Liver (tissue), 8 donors: ENCODE measurements at regions not wholly inside any gene's neighbourhood (a gene's known extent, or its start where the extent isn't known, plus 50 kb on each side); places are given as distances from the start of the nearest gene placed in this dataset.

Experiments
- DNase-seq: peaks from one replicate; pipeline ENCODE4 v3.0.0-alpha.2; 2017; ENCODE audit warnings: low spot score
- H3K27ac ChIP-seq, 2 donors: one replicate each; pipeline ENCODE4 v1.7.0; 2013; ENCODE audit warnings: inconsistent platforms in 2 of 2, low read length in 2 of 2, control low read depth in 1 of 2, low read depth in 1 of 2, mild to moderate bottlenecking in 1 of 2
- H3K27me3 ChIP-seq, 4 donors: one replicate each; pipeline versions ENCODE4 v1.6.1 to v1.7.0; 2013; ENCODE audit warnings: low read length in 3 of 4, inconsistent platforms in 1 of 4, mild to moderate bottlenecking in 1 of 4, moderate library complexity in 1 of 4; ENCODE audit not compliant: control insufficient read depth in 4 of 4, insufficient read depth in 4 of 4
- H3K36me3 ChIP-seq, 4 donors: one replicate each; pipeline versions ENCODE4 v1.6.1 to v1.7.0; 2013; ENCODE audit warnings: low read length in 3 of 4, mild to moderate bottlenecking in 3 of 4, low read depth in 1 of 4, moderate library complexity in 1 of 4; ENCODE audit not compliant: control insufficient read depth in 4 of 4, insufficient read depth in 3 of 4
- H3K4me1 ChIP-seq, 4 donors: one replicate each; pipeline versions ENCODE4 v1.6.1 to v1.7.0; 2013; ENCODE audit warnings: low read length in 3 of 4, mild to moderate bottlenecking in 3 of 4, moderate library complexity in 1 of 4; ENCODE audit not compliant: control insufficient read depth in 4 of 4, insufficient read depth in 4 of 4
- H3K4me3 ChIP-seq, 3 donors: one replicate each; pipeline versions ENCODE4 v1.6.1 to v1.7.0; 2013; ENCODE audit warnings: low read length in 3 of 3, control low read depth in 1 of 3, low read depth in 1 of 3, mild to moderate bottlenecking in 1 of 3
- H3K9ac ChIP-seq, 2 donors: one replicate each; pipeline ENCODE4 v1.7.0; 2013; ENCODE audit warnings: low read length in 2 of 2, mild to moderate bottlenecking in 2 of 2, moderate library complexity in 2 of 2, control low read depth in 1 of 2, low read depth in 1 of 2
- H3K9me3 ChIP-seq, 4 donors: one replicate each; pipeline versions ENCODE4 v1.6.1 to v1.7.0; 2013; ENCODE audit warnings: low read length in 3 of 4; ENCODE audit not compliant: control insufficient read depth in 4 of 4
- EGR1 ChIP-seq, 2 donors: IDR thresholded peaks; 2 replicates each; pipeline ENCODE4 v1.6.1; 2016 to 2018; ENCODE audit warnings: antibody characterized with exemption in 2 of 2, low read depth in 2 of 2
- FOXA2 ChIP-seq: IDR thresholded peaks from 2 replicates; pipeline ENCODE4 v1.6.1; 2016; ENCODE audit warnings: antibody characterized with exemption
- GABPA ChIP-seq, 2 donors: IDR thresholded peaks in 1 of 2; conservative IDR thresholded peaks in 1 of 2; 2 replicates each; pipeline ENCODE4 v1.6.1; 2016; ENCODE audit warnings: antibody characterized with exemption in 2 of 2, mild to moderate bottlenecking in 1 of 2, moderate library complexity in 1 of 2
- HNF4G ChIP-seq: IDR thresholded peaks from 2 replicates; pipeline ENCODE4 v1.6.1; 2016; ENCODE audit warnings: antibody characterized with exemption
- JUND ChIP-seq, 2 donors: IDR thresholded peaks; 2 replicates each; pipeline ENCODE4 v1.6.1; 2016; ENCODE audit warnings: antibody characterized with exemption in 2 of 2
- NR2F2 ChIP-seq: IDR thresholded peaks from 2 replicates; pipeline ENCODE4 v1.6.1; 2016; ENCODE audit warnings: antibody characterized with exemption
- RAD21 ChIP-seq, 2 donors: IDR thresholded peaks; 2 replicates each; pipeline ENCODE4 v1.6.1; 2016; ENCODE audit warnings: antibody characterized with exemption in 2 of 2, mild to moderate bottlenecking in 2 of 2
- RXRA ChIP-seq, 2 donors: IDR thresholded peaks; 2 replicates each; pipeline ENCODE4 v1.6.1; 2017 to 2018; ENCODE audit warnings: antibody characterized with exemption in 2 of 2, mild to moderate bottlenecking in 1 of 2
- TAF1 ChIP-seq: conservative IDR thresholded peaks from 2 replicates; pipeline ENCODE4 v1.6.1; 2016; ENCODE audit warnings: antibody characterized with exemption, mild to moderate bottlenecking
- YY1 ChIP-seq: IDR thresholded peaks from 2 replicates; pipeline ENCODE4 v1.6.1; 2016; ENCODE audit warnings: antibody characterized with exemption, mild to moderate bottlenecking
- WGBS: extraction: QIAGEN DNeasy Blood & Tissue Kit; methylation state at CpG from one replicate; pipeline ENCODE4 v1.1.7; 2013; 5-methylcytosine and 5-hydroxymethylcytosine counted together
- TF ChIP-seq, protein P1 (sequence below): fragments of 150-350 bp; IDR thresholded peaks from 2 replicates; pipeline ENCODE4 v1.5.1; 2017; ENCODE audit warnings: improper control_type of control experiment, low read depth, low read length; ENCODE audit not compliant: missing input control
- TF ChIP-seq, protein P2 (sequence below): IDR thresholded peaks from 2 replicates; pipeline ENCODE4 v1.6.1; 2016; ENCODE audit warnings: antibody characterized with exemption
- TF ChIP-seq, protein P3 (sequence below): IDR thresholded peaks from 2 replicates; pipeline ENCODE4 v1.6.1; 2016; ENCODE audit warnings: antibody characterized with exemption
- TF ChIP-seq, protein P4 (sequence below): IDR thresholded peaks from 2 replicates; pipeline ENCODE4 v1.6.1; 2016; ENCODE audit warnings: antibody characterized with exemption
- TF ChIP-seq, protein P5 (sequence below): IDR thresholded peaks from 2 replicates; pipeline ENCODE4 v1.6.1; 2016; ENCODE audit warnings: antibody characterized with exemption, mild to moderate bottlenecking
- donor health status: healthy.
- donor health status: healthy.
- donor health status: healthy.
- donor health status: healthy.
- donor health status: healthy.

DNA sequence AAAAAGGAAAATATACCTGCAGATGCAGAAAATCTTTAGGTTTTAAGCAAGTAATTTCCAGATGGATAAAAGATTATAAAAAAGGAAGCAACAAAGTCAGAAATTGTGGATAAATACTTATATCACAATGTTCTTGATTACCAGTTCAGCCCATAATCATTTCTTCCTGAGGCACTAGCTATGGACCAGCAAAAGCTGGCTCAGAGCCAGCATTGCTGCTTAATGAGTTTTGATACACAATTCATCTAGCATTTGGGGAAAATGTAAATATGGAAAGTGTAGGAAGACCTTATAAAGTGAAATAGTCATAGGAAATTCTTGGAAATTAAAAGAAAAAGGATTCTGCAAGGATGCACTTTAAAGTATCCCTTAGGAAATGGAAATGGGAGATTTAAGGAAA is 168.3 kb upstream of the GBE1 start:
- no peaks in the 10 kb centered on the region for H3K9me3 ChIP-seq
- H3K27me3 ChIP-seq, result no peaks in the 10 kb centered on the region
- TF ChIP-seq JUND (IDR thresholded peaks at IDR 0.05) (no peak), GABPA (IDR thresholded peaks at IDR 0.05 in 1 of 2, conservative IDR thresholded peaks at IDR 0.05 in 1 of 2) (no peak), EGR1 (IDR thresholded peaks at IDR 0.05; ENCODE audit: low read depth in 2 of 2) (no peak), FOXA2 (no peak), HNF4G (no peak), RAD21 (IDR thresholded peaks at IDR 0.05) (no peak), RXRA (IDR thresholded peaks at IDR 0.05) (no peak), TAF1 (no peak), YY1 (no peak)
- TF ChIP-seq, protein P1, sequence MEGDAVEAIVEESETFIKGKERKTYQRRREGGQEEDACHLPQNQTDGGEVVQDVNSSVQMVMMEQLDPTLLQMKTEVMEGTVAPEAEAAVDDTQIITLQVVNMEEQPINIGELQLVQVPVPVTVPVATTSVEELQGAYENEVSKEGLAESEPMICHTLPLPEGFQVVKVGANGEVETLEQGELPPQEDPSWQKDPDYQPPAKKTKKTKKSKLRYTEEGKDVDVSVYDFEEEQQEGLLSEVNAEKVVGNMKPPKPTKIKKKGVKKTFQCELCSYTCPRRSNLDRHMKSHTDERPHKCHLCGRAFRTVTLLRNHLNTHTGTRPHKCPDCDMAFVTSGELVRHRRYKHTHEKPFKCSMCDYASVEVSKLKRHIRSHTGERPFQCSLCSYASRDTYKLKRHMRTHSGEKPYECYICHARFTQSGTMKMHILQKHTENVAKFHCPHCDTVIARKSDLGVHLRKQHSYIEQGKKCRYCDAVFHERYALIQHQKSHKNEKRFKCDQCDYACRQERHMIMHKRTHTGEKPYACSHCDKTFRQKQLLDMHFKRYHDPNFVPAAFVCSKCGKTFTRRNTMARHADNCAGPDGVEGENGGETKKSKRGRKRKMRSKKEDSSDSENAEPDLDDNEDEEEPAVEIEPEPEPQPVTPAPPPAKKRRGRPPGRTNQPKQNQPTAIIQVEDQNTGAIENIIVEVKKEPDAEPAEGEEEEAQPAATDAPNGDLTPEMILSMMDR, result no peak
- TF ChIP-seq, protein P2, sequence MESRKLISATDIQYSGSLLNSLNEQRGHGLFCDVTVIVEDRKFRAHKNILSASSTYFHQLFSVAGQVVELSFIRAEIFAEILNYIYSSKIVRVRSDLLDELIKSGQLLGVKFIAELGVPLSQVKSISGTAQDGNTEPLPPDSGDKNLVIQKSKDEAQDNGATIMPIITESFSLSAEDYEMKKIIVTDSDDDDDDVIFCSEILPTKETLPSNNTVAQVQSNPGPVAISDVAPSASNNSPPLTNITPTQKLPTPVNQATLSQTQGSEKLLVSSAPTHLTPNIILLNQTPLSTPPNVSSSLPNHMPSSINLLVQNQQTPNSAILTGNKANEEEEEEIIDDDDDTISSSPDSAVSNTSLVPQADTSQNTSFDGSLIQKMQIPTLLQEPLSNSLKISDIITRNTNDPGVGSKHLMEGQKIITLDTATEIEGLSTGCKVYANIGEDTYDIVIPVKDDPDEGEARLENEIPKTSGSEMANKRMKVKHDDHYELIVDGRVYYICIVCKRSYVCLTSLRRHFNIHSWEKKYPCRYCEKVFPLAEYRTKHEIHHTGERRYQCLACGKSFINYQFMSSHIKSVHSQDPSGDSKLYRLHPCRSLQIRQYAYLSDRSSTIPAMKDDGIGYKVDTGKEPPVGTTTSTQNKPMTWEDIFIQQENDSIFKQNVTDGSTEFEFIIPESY, result no peak
- TF ChIP-seq, protein P3, sequence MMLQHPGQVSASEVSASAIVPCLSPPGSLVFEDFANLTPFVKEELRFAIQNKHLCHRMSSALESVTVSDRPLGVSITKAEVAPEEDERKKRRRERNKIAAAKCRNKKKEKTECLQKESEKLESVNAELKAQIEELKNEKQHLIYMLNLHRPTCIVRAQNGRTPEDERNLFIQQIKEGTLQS, result no peak
- TF ChIP-seq, protein P4, sequence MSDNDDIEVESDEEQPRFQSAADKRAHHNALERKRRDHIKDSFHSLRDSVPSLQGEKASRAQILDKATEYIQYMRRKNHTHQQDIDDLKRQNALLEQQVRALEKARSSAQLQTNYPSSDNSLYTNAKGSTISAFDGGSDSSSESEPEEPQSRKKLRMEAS, result no peak
- TF ChIP-seq, protein P5, sequence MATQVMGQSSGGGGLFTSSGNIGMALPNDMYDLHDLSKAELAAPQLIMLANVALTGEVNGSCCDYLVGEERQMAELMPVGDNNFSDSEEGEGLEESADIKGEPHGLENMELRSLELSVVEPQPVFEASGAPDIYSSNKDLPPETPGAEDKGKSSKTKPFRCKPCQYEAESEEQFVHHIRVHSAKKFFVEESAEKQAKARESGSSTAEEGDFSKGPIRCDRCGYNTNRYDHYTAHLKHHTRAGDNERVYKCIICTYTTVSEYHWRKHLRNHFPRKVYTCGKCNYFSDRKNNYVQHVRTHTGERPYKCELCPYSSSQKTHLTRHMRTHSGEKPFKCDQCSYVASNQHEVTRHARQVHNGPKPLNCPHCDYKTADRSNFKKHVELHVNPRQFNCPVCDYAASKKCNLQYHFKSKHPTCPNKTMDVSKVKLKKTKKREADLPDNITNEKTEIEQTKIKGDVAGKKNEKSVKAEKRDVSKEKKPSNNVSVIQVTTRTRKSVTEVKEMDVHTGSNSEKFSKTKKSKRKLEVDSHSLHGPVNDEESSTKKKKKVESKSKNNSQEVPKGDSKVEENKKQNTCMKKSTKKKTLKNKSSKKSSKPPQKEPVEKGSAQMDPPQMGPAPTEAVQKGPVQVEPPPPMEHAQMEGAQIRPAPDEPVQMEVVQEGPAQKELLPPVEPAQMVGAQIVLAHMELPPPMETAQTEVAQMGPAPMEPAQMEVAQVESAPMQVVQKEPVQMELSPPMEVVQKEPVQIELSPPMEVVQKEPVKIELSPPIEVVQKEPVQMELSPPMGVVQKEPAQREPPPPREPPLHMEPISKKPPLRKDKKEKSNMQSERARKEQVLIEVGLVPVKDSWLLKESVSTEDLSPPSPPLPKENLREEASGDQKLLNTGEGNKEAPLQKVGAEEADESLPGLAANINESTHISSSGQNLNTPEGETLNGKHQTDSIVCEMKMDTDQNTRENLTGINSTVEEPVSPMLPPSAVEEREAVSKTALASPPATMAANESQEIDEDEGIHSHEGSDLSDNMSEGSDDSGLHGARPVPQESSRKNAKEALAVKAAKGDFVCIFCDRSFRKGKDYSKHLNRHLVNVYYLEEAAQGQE, result no peak
- H3K9ac ChIP-seq, result no peak overlapping the region
- H3K4me3 ChIP-seq, result no peak overlapping the region
- no peaks in the 10 kb centered on the region for H3K36me3 ChIP-seq
- no peak for DNase-seq
- H3K4me1 ChIP-seq, result no peaks in the 10 kb centered on the region
- no peak overlapping the region for H3K27ac ChIP-seq

- H3K4me3 ChIP-seq, result no peak overlapping the region
- H3K36me3 ChIP-seq, result no peaks in the 10 kb centered on the region
- 70% methylated on average over 1 of the region's 1 CpG for WGBS
- no peak for DNase-seq
- no peak overlapping the region for H3K27ac ChIP-seq
- H3K9me3 ChIP-seq, result no peaks in the 10 kb centered on the region
- H3K27me3 ChIP-seq, result no peaks in the 10 kb centered on the region
- no peaks in the 10 kb centered on the region for H3K4me1 ChIP-seq
- H3K9ac ChIP-seq, result no peak overlapping the region
- TF ChIP-seq, protein P5, result no peak
- TF ChIP-seq GABPA (IDR thresholded peaks at IDR 0.05 in 1 of 2, conservative IDR thresholded peaks at IDR 0.05 in 1 of 2) (no peak), NR2F2 (no peak), RAD21 (IDR thresholded peaks at IDR 0.05) (no peak)
- TF ChIP-seq, protein P2, result no peak
- TF ChIP-seq, protein P1, result no peak
- TF ChIP-seq, protein P3, result no peak
These were observed 166.4 kb upstream of the GBE1 start for GRCh38 chr3:81927811-81928210.
